HG02678 (cell line): ENCODE measurements at regions not wholly inside any gene's neighbourhood (a gene's known extent, or its start where the extent isn't known, plus 50 kb on each side); places are given as distances from the start of the nearest gene placed in this dataset.

ENCODE experiments used
- ATAC-seq: cut with Tn5 transposase; IDR thresholded peaks from one replicate; pipeline ENCODE4 v1.9.1; 2021; ENCODE audit warnings: mild to moderate bottlenecking, moderate library complexity; ENCODE audit not compliant: unreplicated experiment

GRCh38 chr9:111149018-111149759, 110.9 kb upstream of the LPAR1 start:
- peak; percentile 58 for ATAC-seq

GRCh38 chr9:111148052-111149017, 110.1 kb upstream of the LPAR1 start:
- ATAC-seq: peak; percentile 83

GRCh38 chr9:111147041-111147440, 108.8 kb upstream of the LPAR1 start:
- ATAC-seq: no peak

GRCh38 chr9:111144741-111145140, 106.5 kb upstream of the LPAR1 start:
- ATAC-seq: no peak

- no peak for ATAC-seq
Measured at GRCh38 chr9:111136180-111136579, 97.9 kb upstream of the LPAR1 start.

- no peak for ATAC-seq
Measured at GRCh38 chr9:111131211-111131610, 92.9 kb upstream of the LPAR1 start.

GRCh38 chr9:111120526-111120925, 82.3 kb upstream of the LPAR1 start:
- ATAC-seq: no peak

- no peak for ATAC-seq
Measured at GRCh38 chr9:111118256-111118948, 80.1 kb upstream of the LPAR1 start.

- ATAC-seq: no peak
Measured at GRCh38 chr9:111114486-111114885, 76.2 kb upstream of the LPAR1 start.

- no peak for ATAC-seq
Measured at GRCh38 chr9:111113712-111114111, 75.4 kb upstream of the LPAR1 start.

- ATAC-seq: no peak
Measured at GRCh38 chr9:111110805-111111204, 72.5 kb upstream of the LPAR1 start.

GRCh38 chr9:111108946-111109345, 70.7 kb upstream of the LPAR1 start:
- ATAC-seq: no peak

GRCh38 chr9:111107141-111107540, 68.9 kb upstream of the LPAR1 start:
- ATAC-seq: no peak

- ATAC-seq: no peak
Measured at GRCh38 chr9:111106202-111106601, 67.9 kb upstream of the LPAR1 start.

GRCh38 chr9:111102793-111103464, 64.7 kb upstream of the LPAR1 start:
- no peak for ATAC-seq

- ATAC-seq: no peak
Measured at GRCh38 chr9:111099199-111100008, 61.1 kb upstream of the LPAR1 start.

GRCh38 chr9:111098093-111098492, 59.8 kb upstream of the LPAR1 start:
- no peak for ATAC-seq

- no peak for ATAC-seq
Measured at GRCh38 chr9:111096051-111096450, 57.8 kb upstream of the LPAR1 start.

- ATAC-seq: no peak
Measured at GRCh38 chr9:111095441-111095840, 57.2 kb upstream of the LPAR1 start.

GRCh38 chr9:111094958-111095357, 56.7 kb upstream of the LPAR1 start:
- ATAC-seq: no peak
